GM18951 (cell line): ENCODE measurements at regions not wholly inside any gene's neighbourhood (a gene's known extent, or its start where the extent isn't known, plus 50 kb on each side); places are given as distances from the start of the nearest gene placed in this dataset.

ENCODE experiments used
- POLR2A ChIP-seq: IDR thresholded peaks from 4 replicates; pipeline ENCODE4 v1.6.1; 2011; ENCODE audit warnings: mild to moderate bottlenecking; ENCODE audit not compliant: insufficient read length, insufficient read depth; ENCODE audit errors: extremely low read depth
- in situ Hi-C: fragments of 300-500 bp; cut with MboI; formaldehyde crosslinking; loops from one replicate; pipeline ENCODE4 v1.12.0; 2022; ENCODE audit warnings: low sequenced_read_pairs, mixed read lengths, inconsistent platforms; ENCODE audit not compliant: unreplicated experiment

DNA sequence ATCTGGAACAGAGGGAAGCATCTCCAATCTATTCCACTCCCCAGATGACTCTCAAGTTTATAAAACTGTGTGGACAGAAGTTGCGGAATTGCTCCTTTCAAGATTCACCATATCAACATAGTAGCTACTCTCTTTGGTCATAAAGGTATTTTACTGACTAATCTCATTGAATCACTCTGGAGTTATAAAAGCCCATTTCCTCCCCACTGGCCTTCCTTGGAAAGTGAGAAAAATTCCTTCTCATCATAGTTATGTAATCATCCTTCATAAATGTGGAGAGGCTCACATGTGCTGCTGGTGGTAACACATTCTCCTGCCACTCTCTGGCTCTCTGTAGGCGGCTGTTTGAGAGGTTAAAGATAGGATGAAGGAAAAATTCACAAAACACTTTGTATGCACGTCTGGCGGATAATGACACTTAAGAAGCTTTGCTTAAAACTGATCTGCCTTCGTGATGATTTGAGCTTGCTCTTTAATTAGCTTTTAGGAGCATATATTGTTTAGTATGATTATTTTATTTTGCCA lies 1034.0 kb upstream of the EEF2KMT start:
- no peak for TF ChIP-seq POLR2A

DNA sequence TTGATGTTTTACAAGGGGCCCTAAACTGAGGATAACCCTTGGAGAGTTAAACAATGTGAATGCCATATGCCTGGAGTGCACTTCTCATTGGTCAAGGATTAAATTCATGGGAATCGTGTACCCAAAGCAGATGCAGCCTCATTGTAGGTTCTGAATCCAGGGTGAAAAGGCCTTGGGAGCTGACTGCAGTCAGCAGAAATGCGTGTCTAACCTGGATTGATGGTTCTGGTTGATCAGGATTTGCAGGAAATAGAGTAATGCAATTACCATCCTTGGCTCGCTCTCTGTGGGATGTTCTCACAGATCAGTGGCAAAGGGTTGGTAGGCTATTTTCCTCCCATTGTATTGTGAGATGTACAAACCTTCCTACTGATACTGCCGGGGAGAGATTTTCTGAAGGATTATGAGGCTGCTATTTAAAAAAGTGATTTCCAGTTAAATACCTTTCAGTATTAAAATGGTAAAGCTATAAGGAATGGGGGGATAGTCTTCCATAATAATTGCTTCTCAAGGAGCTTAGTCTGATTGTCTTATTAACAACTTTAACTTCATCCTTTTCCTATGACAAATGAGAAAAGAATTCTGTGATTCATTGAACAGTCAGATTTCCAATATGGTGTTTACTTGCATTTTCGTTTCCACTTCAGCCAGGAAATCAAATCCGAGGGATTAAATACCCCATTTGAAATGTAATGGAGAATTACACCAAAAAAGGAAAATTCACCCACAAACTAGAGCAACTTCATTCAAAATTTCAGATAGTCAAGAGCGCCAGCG lies 1028.1 kb upstream of the EEF2KMT start:
- in situ Hi-C loops = no loop called here
- no peak for TF ChIP-seq POLR2A

More for the DNA sequence above, 1034.0 kb upstream of the EEF2KMT start:
- in situ Hi-C loops = no loop called here

DNA sequence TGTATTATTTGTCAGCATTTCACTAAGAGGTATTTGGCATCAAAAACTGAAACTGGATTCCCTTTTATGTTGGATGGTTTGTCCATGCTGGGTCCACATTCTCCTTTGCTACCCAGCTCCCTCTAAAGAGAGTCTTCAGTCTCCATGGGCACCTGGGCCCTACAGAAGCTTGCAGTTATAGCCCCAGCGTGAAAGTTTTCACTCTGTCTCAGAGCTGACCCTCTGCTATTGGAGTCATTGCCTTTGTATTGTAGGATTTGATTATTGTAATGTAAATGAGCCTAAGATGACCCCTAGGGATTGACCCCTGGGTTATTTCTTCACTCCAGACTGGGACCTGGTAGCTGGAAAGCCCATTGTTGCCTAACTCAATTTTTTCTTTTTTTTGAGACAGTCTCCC lies 1026.5 kb upstream of the EEF2KMT start:
- no peak for TF ChIP-seq POLR2A
- in situ Hi-C loops = no loop called here

DNA sequence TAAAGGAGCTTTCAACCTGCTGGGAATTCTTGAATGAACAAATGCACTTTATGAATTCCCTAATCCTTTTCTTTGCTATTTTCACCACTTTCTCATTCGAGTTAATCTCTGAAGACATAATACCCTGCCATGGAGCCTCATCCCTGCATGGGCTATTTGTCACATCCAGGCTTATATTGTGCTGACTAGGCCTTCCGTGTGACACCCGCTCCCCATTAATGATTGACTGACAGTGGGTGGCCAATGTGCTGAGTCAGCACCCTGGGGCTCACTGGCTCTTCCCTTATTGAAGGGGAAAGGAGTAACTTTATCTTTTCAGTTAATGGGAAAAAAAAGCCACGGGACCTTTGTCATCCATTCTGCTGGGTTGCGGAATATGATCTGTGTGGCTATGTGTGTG lies 1024.8 kb upstream of the EEF2KMT start:
- TF ChIP-seq POLR2A = no peak

DNA sequence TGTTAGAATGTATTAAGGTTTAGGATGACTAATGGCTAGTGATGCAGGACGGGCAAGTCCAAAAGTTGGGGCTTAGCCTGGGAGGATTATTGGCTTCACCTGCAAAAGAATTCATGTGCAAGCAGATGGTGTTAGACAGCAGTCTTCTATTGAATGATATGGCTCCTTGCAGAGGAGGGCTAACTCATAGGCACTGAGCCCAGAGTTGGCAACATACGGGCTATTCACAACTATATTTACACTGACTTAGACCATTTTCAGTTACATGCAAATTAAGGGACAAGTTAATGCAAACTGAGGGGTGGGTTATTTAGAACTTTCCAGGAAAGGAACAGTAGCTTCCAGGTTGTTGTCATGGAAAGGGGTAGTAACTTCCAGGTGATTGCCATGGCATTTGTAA lies 1017.1 kb upstream of the EEF2KMT start:
- in situ Hi-C loops = no loop called here

More for the DNA sequence above, 1024.8 kb upstream of the EEF2KMT start:
- in situ Hi-C loops = no loop called here

DNA sequence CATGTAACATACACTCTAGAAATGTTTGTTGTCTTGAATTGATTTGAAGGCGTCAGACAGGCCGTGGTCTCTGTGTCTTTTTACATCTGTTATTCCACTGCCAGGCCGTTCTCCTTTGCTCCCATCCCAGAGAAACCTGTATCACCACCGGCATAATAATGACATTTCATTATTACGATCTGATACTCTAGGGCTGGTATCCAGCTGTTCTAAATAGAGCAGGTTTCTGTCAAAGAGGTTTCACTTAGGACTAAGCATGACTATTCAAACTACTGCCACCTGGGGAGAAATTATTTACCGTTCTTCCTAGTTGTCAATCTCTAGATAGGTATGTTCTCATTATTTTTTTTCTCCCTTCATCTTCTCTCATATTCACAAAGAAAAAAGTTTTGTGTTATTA lies 1016.2 kb upstream of the EEF2KMT start:
- no peak for TF ChIP-seq POLR2A
- in situ Hi-C loops = no loop called here

More for the DNA sequence above, 1017.1 kb upstream of the EEF2KMT start:
- no peak for TF ChIP-seq POLR2A

DNA sequence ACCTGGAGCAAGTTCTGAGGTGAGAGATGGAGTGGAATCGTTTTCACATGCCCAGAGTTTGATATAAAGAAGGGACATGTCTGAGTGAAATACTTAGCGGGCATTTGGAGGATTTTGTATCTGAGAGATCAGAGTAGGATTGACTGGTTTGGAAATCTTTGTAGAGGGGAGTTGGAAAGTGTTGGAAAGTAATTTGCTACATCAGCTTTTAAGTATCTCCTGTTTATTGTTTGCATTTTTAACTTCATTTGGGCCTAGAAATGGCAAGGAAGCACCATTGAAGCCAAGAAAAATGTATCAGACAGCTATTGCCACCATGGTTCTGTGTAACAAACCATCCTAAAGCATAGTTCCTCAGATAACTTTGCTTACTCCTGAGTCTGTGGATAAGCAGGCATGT lies 1015.1 kb upstream of the EEF2KMT start:
- TF ChIP-seq POLR2A = no peak
- in situ Hi-C loops = no loop called here

DNA sequence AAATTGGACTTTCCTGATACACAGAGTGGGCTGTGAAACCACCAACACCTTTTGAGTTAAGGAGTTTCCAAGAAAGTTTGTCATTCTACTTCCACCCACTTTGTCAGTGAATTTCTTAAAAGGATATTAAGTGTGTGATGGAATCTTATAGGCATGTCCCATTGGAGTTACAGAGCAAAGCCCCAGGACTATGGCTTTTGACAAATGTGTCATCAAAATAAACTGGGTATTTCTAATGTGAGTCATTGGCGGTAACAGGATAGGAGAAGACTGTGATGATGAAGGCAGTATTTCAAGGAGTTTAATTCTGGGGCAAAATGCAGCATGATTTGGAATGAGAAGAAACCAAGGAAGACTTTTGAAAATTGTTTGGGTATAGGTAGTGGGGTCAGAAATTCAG lies 1013.8 kb upstream of the EEF2KMT start:
- TF ChIP-seq POLR2A = no peak
- in situ Hi-C loops = no loop called here

DNA sequence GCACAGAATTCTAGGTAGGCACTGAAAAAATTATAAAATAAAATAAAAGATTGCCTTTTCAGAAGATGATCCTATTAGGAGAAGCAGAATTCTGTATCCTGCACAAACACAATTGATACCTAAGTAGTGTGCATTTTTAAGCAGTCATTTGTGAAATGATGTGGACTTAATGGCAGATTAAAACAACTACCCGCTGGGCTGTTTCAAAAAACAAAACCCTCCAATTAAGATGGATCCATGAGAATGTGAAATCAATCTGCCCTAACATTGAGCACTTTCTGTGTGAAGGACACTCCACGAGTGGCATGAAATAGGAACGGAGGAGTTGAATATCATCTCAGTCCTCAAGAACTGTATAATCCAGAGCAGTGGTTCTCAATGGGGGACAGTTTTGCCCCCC lies 1012.8 kb upstream of the EEF2KMT start:
- no peak for TF ChIP-seq POLR2A
- in situ Hi-C loops = no loop called here

DNA sequence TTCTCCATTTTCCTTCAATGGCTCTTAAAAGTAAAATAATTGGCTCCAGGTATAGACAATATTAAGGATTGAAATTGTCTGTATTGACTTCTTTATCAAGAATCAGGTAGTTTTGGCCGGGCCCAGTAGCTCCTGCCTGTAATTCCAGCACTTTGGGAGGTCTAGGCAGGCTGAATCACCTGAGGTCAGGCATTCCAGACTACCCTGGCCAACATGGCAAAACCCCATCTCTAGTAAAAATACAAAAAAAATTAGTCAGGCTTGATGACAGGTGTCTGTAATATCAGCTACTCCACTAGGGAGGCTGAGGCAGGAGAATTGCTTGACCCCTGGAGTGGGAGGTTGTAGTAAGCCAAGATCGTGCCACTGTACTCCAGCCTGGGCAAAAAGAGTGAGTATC lies 1008.5 kb upstream of the EEF2KMT start:
- in situ Hi-C loops = no loop called here
- no peak for TF ChIP-seq POLR2A

DNA sequence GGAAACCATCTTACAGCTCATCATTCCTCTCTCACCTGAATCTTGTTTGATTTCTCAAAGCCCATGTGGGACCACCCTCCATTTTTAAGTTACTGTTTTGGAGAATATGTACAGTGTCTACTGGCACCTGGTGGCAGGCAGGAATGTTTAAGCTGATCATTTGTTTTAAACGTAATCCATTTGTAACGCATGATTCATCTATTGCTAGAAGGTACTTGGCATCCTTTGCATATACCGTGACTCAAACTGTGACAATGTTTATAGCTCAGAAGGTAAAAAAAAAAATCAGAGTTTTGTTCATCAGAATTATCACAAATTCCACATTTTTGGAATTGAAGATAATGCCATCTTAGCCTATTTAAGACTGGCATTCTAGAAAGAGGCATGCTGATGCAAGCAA lies 1007.5 kb upstream of the EEF2KMT start:
- in situ Hi-C loops = no loop called here
- no peak for TF ChIP-seq POLR2A

DNA sequence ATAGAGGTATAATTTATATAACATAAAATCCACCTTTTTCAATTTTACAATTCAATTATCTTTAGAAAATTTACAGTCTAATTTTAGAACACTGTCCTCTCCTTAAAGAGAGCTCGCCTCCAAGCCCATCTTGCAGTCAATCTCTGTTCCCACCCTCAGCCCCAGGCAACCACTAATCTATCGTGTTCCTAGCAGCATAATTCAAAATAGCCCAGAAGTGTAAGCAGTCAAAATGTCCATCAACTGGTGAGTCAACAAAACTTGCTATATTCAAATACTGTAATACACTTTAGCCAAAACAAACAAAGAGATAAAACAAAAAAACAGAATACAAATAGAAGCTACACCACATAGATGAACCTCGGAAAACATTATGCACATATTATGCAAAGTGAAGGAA lies 1006.8 kb upstream of the EEF2KMT start:
- in situ Hi-C loops = no loop called here
- TF ChIP-seq POLR2A = no peak

DNA sequence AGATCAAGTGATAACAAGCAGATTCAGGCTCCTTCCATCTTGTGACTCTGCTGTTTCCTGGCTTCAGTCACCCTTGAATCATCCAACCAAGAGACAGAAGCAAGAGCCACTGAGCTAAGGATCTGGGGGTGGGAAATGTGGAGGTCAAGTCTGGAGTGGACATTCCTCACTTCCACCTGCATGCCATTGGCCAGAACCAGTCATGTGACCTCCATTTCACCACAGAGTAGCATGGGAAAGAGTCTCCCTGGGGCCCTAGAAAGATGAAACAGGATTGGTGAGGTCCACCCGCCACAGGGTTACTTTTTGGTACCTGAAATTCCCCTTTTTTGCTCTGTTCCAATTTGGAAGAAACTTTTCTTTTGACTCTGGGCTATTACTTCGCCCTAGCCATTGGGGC lies 1006.0 kb upstream of the EEF2KMT start:
- TF ChIP-seq POLR2A = no peak
- in situ Hi-C loops = no loop called here

DNA sequence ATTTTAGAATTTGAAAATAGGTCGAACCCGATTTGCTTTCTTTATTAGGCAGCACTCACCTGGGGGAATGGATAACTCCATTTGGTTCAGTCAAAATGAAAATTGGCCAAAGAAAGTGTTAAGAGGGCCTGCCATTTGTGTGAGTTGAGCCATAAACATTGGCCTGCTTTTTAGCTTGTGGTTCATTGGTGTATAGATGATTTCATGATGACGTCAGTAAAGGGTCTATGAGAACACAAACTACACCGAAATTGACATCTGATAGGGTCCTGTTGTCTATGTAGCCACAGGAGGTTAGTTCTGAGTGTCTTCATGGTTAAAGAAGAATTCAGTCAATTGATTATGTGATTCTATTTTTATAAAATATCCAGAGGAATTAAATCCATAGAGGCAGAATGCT lies 1001.5 kb upstream of the EEF2KMT start:
- TF ChIP-seq POLR2A = no peak
- in situ Hi-C loops = no loop called here
